ENCODE measurements at regions not wholly inside any gene's neighbourhood (a gene's known extent, or its start where the extent isn't known, plus 50 kb on each side); places are given as distances from the start of the nearest gene placed in this dataset.

DNA sequence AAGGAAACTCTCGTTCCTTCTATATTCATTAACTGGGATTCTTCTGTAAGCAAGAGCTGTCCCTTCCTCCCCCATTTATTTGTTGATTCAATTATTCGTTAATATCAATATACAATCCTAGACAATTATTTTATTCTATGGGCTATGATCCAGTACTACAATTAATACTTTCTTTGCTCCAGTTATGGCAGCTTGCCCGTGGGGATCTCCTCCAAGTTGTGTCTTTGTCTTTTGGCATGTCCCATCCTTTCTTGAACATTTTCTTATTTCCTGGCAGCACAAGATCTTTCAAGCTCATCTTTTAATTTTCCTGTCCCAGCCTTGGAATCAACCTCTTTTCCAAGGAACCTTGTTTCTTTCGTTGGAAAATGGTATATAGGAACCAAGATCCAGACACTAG lies 249.3 kb downstream of the GAS1 start:
- Mint-ChIP-seq H3K9me3 (peaks cover 0 to 2% (median 0%) of the 10 kb centered on the region in 7 donors), H3K27me3 (ENCODE audit: low read depth in 3 of 3) (peaks cover 4 to 8% (median 5%) of the 10 kb centered on the region in 3 donors), H3K4me1 (no peaks in the 10 kb centered on the region), H3K4me3 (no peak overlapping the region), H3K36me3 (no peaks in the 10 kb centered on the region), H3K27ac (no peak overlapping the region)
- Histone ChIP-seq H2AFZ (ENCODE audit: insufficient read depth, low read depth, low read length, poor library complexity, severe bottlenecking) (no peak overlapping the region), H3K9ac (ENCODE audit: insufficient read depth, low read length, poor library complexity, severe bottlenecking) (no peak overlapping the region), H3K27me3 (ENCODE audit: control insufficient read depth in 2 of 2, insufficient read depth in 2 of 2, low read length in 2 of 2) (no peaks in the 10 kb centered on the region), H3K79me2 (ENCODE audit: insufficient read depth, low read length) (no peaks in the 10 kb centered on the region), H3K36me3 (replicated peaks in 1 of 2; ENCODE audit: control insufficient read depth in 1 of 2, insufficient read depth in 2 of 2, low read length in 2 of 2) (no peaks in the 10 kb centered on the region), H3K27ac (ENCODE audit: low read depth in 1 of 2, low read length in 2 of 2) (no peak overlapping the region), H3K4me3 (replicated peaks in 1 of 3; ENCODE audit: low read depth in 2 of 3, low read length in 3 of 3) (no peak overlapping the region), H4K20me1 (ENCODE audit: insufficient read depth, low read length) (no peaks in the 10 kb centered on the region), H3K4me2 (replicated peaks; ENCODE audit: extremely low read depth, low read length, poor library complexity, severe bottlenecking) (no peak overlapping the region), H3K9me3 (replicated peaks in 1 of 2; ENCODE audit: control insufficient read depth in 1 of 2, insufficient read depth in 1 of 2, low read length in 2 of 2) (no peaks in the 10 kb centered on the region), H3K4me1 (ENCODE audit: control insufficient read depth in 1 of 2, insufficient read depth in 2 of 2, low read length in 2 of 2) (no peaks in the 10 kb centered on the region)
- TF ChIP-seq CTCF (IDR thresholded peaks at IDR 0.05) = no peak
- DNase-seq = no peak
- WGBS (ENCODE audit: insufficient coverage) = no CpG with 5 or more reads among the region's 4 CpGs
- intact Hi-C loops (cut with micrococcal nuclease) = no loop called here

GRCh38 chr9:86697213-86697612 lies 250.1 kb downstream of the GAS1 start:
- H3K4me3 Mint-ChIP-seq = no peak overlapping the region
- no peak for DNase-seq
- H3K9ac ChIP-seq (ENCODE audit: insufficient read depth, low read length, poor library complexity, severe bottlenecking) = no peak overlapping the region
- no peak overlapping the region for H3K27ac ChIP-seq (ENCODE audit: low read depth in 1 of 2, low read length in 2 of 2)
- no peaks in the 10 kb centered on the region for H3K36me3 Mint-ChIP-seq
- no peak for TF ChIP-seq CTCF (IDR thresholded peaks at IDR 0.05)
- no CpG with 5 or more reads among the region's 1 CpG for WGBS (ENCODE audit: insufficient coverage)
- H4K20me1 ChIP-seq (ENCODE audit: insufficient read depth, low read length) = no peaks in the 10 kb centered on the region
- H3K27ac Mint-ChIP-seq = no peak overlapping the region
- intact Hi-C loops (cut with micrococcal nuclease) = no loop called here
- H3K9me3 Mint-ChIP-seq = peaks cover 0 to 2% (median 0%) of the 10 kb centered on the region in 7 donors
- no peaks in the 10 kb centered on the region for H3K36me3 ChIP-seq (replicated peaks in 1 of 2; ENCODE audit: control insufficient read depth in 1 of 2, insufficient read depth in 2 of 2, low read length in 2 of 2)
- H3K27me3 ChIP-seq (ENCODE audit: control insufficient read depth in 2 of 2, insufficient read depth in 2 of 2, low read length in 2 of 2) = no peaks in the 10 kb centered on the region
- no peaks in the 10 kb centered on the region for H3K9me3 ChIP-seq (replicated peaks in 1 of 2; ENCODE audit: control insufficient read depth in 1 of 2, insufficient read depth in 1 of 2, low read length in 2 of 2)
- no peaks in the 10 kb centered on the region for H3K4me1 Mint-ChIP-seq
- H2AFZ ChIP-seq (ENCODE audit: insufficient read depth, low read depth, low read length, poor library complexity, severe bottlenecking) = no peak overlapping the region
- H3K4me2 ChIP-seq (replicated peaks; ENCODE audit: extremely low read depth, low read length, poor library complexity, severe bottlenecking) = no peak overlapping the region
- H3K27me3 Mint-ChIP-seq (ENCODE audit: low read depth in 3 of 3) = peaks cover 5 to 9% (median 7%) of the 10 kb centered on the region in 3 donors
- no peaks in the 10 kb centered on the region for H3K4me1 ChIP-seq (ENCODE audit: control insufficient read depth in 1 of 2, insufficient read depth in 2 of 2, low read length in 2 of 2)
- no peaks in the 10 kb centered on the region for H3K79me2 ChIP-seq (ENCODE audit: insufficient read depth, low read length)
- H3K4me3 ChIP-seq (replicated peaks in 1 of 3; ENCODE audit: low read depth in 2 of 3, low read length in 3 of 3) = no peak overlapping the region

Measured in CD14-positive monocyte (primary cell).